ENCODE measurements at regions not wholly inside any gene's neighbourhood (a gene's known extent, or its start where the extent isn't known, plus 50 kb on each side); places are given as distances from the start of the nearest gene placed in this dataset.

DNA sequence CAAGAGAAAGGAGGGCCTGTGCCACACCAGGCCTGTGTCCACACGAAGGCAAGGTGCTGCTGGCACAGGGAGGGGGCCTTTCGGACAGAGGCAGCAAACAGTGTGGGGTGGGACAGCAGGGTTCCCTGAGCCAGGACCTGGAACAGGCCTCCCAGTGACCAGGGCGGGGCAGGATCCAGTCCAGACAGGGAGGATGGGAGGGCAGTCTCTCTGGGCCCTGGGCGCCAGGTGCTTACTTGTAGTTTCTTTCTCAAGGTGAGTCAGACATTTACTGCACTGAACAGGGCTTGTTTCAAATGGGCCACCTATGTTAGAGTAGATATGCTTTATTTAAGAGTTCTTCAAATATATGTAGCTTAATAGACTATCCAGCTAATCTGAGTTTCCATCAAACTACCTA lies 52.8 kb upstream of the STUM start:
- H3K9ac ChIP-seq (ENCODE audit: low read length), result no peak overlapping the region
- H3K27ac ChIP-seq (ENCODE audit: low read length in 2 of 2), result no peak overlapping the region
- no peaks in the 10 kb centered on the region for H3K79me2 ChIP-seq (ENCODE audit: control insufficient read depth, insufficient read depth, low read length)
- no peak overlapping the region for H2AFZ ChIP-seq (ENCODE audit: insufficient read depth, low read depth, low read length, poor library complexity, severe bottlenecking)
- no peak overlapping the region for H3K4me3 ChIP-seq (ENCODE audit: control extremely low read depth in 1 of 5, extremely low read depth in 1 of 5, insufficient read depth in 1 of 5, low read depth in 2 of 5, low read length in 4 of 5)
- no peak for ATAC-seq (ENCODE audit: low read depth)
- POLR2A ChIA-PET, result no interaction called here
- H3K27me3 ChIP-seq (replicated peaks in 1 of 4; ENCODE audit: control extremely low read depth in 1 of 4, control insufficient read depth in 3 of 4, insufficient read depth in 4 of 4, low read length in 3 of 4), result no peaks in the 10 kb centered on the region
- peaks cover 6% of the 10 kb centered on the region for H3K9me3 Mint-ChIP-seq (ENCODE audit: insufficient read depth)
- 92% methylated on average over 3 of the region's 4 CpGs for WGBS (ENCODE audit: insufficient coverage)
- no peaks in the 10 kb centered on the region for H3K9me3 ChIP-seq (ENCODE audit: control extremely low read depth in 1 of 3, control insufficient read depth in 2 of 3, insufficient read depth in 1 of 3, low read length in 2 of 3)
- H3K27me3 Mint-ChIP-seq, result peaks cover 6% of the 10 kb centered on the region
- no peak overlapping the region for H3K4me3 Mint-ChIP-seq
- TF ChIP-seq, protein P1, sequence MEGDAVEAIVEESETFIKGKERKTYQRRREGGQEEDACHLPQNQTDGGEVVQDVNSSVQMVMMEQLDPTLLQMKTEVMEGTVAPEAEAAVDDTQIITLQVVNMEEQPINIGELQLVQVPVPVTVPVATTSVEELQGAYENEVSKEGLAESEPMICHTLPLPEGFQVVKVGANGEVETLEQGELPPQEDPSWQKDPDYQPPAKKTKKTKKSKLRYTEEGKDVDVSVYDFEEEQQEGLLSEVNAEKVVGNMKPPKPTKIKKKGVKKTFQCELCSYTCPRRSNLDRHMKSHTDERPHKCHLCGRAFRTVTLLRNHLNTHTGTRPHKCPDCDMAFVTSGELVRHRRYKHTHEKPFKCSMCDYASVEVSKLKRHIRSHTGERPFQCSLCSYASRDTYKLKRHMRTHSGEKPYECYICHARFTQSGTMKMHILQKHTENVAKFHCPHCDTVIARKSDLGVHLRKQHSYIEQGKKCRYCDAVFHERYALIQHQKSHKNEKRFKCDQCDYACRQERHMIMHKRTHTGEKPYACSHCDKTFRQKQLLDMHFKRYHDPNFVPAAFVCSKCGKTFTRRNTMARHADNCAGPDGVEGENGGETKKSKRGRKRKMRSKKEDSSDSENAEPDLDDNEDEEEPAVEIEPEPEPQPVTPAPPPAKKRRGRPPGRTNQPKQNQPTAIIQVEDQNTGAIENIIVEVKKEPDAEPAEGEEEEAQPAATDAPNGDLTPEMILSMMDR (IDR thresholded peaks at IDR 0.05), result no peak
- no peak for TF ChIP-seq EZH2 (IDR thresholded peaks at IDR 0.05; ENCODE audit: borderline replicate concordance, insufficient read depth, low read depth, low read length, poor library complexity, severe bottlenecking)
- no peak overlapping the region for H3K27ac Mint-ChIP-seq
- CTCF ChIA-PET, result no interaction called here
- no peak for DNase-seq
- H3K36me3 ChIP-seq (replicated peaks in 1 of 2; ENCODE audit: control extremely low read depth in 1 of 2, control insufficient read depth in 1 of 2, extremely low read depth in 1 of 2, insufficient read depth in 2 of 2, low read length in 1 of 2), result no peaks in the 10 kb centered on the region
- H3K4me2 ChIP-seq (replicated peaks; ENCODE audit: low read depth, low read length, poor library complexity, severe bottlenecking), result no peak overlapping the region
- peaks cover 11% of the 10 kb centered on the region for H3K4me1 Mint-ChIP-seq
- H4K20me1 ChIP-seq (ENCODE audit: control insufficient read depth, insufficient read depth, low read length, poor library complexity, severe bottlenecking), result no peaks in the 10 kb centered on the region
- peaks cover 0 to 8% of the 10 kb centered on the region in 2 donors for H3K4me1 ChIP-seq (ENCODE audit: control insufficient read depth in 2 of 2, insufficient read depth in 2 of 2, low read length in 2 of 2)
- intact Hi-C loops (cut with micrococcal nuclease), result no loop called here

DNA sequence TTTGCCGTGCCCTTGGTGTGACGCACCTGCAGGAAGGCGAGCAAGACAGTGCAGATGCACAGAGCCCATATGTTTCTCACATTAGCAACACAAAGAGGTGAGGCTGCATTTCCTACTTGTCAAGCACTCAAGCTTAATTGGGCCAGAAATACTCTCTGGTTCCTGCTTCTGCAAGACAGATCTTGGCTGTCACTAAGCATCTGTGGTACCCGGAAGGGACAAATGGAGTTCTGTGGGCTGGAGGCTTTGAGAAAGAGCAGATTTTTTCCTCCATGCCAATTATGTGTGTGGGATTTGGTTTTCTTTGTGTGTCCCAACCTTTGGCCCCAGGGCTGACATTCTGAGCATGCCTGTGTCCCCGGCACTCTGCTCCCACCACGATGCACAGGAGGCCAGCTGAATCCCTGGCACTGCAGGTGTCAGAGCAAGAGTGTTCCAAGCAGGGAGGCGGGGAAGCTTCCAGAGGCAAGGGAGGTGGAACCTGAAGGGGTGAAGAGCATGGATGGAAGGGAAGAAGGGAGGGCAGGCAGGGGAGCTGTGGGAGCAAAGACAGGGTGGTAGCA lies 52.0 kb upstream of the STUM start:
- Mint-ChIP-seq H3K27ac (no peak overlapping the region), H3K4me1 (peaks cover 6% of the 10 kb centered on the region), H3K4me3 (no peak overlapping the region), H3K27me3 (peaks cover 6% of the 10 kb centered on the region), H3K9me3 (ENCODE audit: insufficient read depth) (peaks cover 6% of the 10 kb centered on the region)
- no peak overlapping the region for H3K4me3 ChIP-seq (ENCODE audit: control extremely low read depth in 1 of 5, extremely low read depth in 1 of 5, insufficient read depth in 1 of 5, low read depth in 2 of 5, low read length in 4 of 5)
- WGBS (ENCODE audit: insufficient coverage), result 94% methylated on average over 7 of the region's 7 CpGs
- no peak for DNase-seq
- no peak overlapping the region for H2AFZ ChIP-seq (ENCODE audit: insufficient read depth, low read depth, low read length, poor library complexity, severe bottlenecking)
- no peaks in the 10 kb centered on the region for H3K79me2 ChIP-seq (ENCODE audit: control insufficient read depth, insufficient read depth, low read length)
- POLR2A ChIA-PET, result no interaction called here
- no peaks in the 10 kb centered on the region for H3K9me3 ChIP-seq (ENCODE audit: control extremely low read depth in 1 of 3, control insufficient read depth in 2 of 3, insufficient read depth in 1 of 3, low read length in 2 of 3)
- H3K27me3 ChIP-seq (replicated peaks in 1 of 4; ENCODE audit: control extremely low read depth in 1 of 4, control insufficient read depth in 3 of 4, insufficient read depth in 4 of 4, low read length in 3 of 4), result no peaks in the 10 kb centered on the region
- CTCF ChIA-PET, result no interaction called here
- TF ChIP-seq EZH2 (IDR thresholded peaks at IDR 0.05; ENCODE audit: borderline replicate concordance, insufficient read depth, low read depth, low read length, poor library complexity, severe bottlenecking), result no peak
- TF ChIP-seq, protein P1 (IDR thresholded peaks at IDR 0.05), result no peak
- H3K36me3 ChIP-seq (replicated peaks in 1 of 2; ENCODE audit: control extremely low read depth in 1 of 2, control insufficient read depth in 1 of 2, extremely low read depth in 1 of 2, insufficient read depth in 2 of 2, low read length in 1 of 2), result no peaks in the 10 kb centered on the region
- H4K20me1 ChIP-seq (ENCODE audit: control insufficient read depth, insufficient read depth, low read length, poor library complexity, severe bottlenecking), result no peaks in the 10 kb centered on the region
- H3K9ac ChIP-seq (ENCODE audit: low read length), result no peak overlapping the region
- H3K27ac ChIP-seq (ENCODE audit: low read length in 2 of 2), result no peak overlapping the region
- ATAC-seq (ENCODE audit: low read depth), result no peak
- no peak overlapping the region for H3K4me2 ChIP-seq (replicated peaks; ENCODE audit: low read depth, low read length, poor library complexity, severe bottlenecking)
- H3K4me1 ChIP-seq (ENCODE audit: control insufficient read depth in 2 of 2, insufficient read depth in 2 of 2, low read length in 2 of 2), result peaks cover 0 to 1% of the 10 kb centered on the region in 2 donors
- intact Hi-C loops (cut with micrococcal nuclease), result no loop called here

Measured in B cell (primary cell).